ENCODE measurements at regions not wholly inside any gene's neighbourhood (a gene's known extent, or its start where the extent isn't known, plus 50 kb on each side); places are given as distances from the start of the nearest gene placed in this dataset.

GRCh38 chr18:53689886-53690285 is 534.6 kb downstream of the MBD2 start:
- FAIRE-seq (no peak), DNase-seq (ENCODE audit: insufficient read length, low spot score) (no peak)
- TF ChIP-seq POLR2A (IDR thresholded peaks at IDR 0.05; ENCODE audit: low read depth, low read length) = no peak

GRCh38 chr18:53686965-53687364 is 537.5 kb downstream of the MBD2 start:
- no peak for FAIRE-seq
- TF ChIP-seq POLR2A (IDR thresholded peaks at IDR 0.05; ENCODE audit: low read depth, low read length) = no peak
- DNase-seq (ENCODE audit: insufficient read length, low spot score) = no peak

DNA sequence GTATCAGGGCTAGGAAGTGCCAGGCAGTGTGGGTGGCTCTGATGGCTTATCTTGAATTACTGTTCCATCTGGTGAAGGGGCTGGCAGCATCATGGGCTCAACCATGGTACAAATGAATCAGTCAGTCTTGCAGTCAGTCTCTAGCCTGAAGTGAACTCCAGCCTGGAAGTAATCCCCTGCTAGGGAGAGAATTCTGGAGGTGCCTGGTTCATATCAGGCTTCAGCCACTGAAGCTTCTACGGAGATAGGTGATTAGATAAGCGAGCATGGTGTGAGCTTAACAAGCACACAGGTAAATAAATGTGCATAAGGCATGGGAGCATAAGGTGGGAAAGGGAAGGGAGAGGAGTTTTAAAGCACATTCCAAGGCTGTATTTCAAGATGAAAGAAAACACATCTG is 541.7 kb downstream of the MBD2 start:
- DNase-seq (ENCODE audit: insufficient read length, low spot score) (no peak), FAIRE-seq (no peak)
- no peak for TF ChIP-seq POLR2A (IDR thresholded peaks at IDR 0.05; ENCODE audit: low read depth, low read length)

GRCh38 chr18:53677480-53677879 is 547.0 kb downstream of the MBD2 start:
- no peak for FAIRE-seq
- no peak for TF ChIP-seq POLR2A (IDR thresholded peaks at IDR 0.05; ENCODE audit: low read depth, low read length)
- no peak for DNase-seq (ENCODE audit: insufficient read length, low spot score)

DNA sequence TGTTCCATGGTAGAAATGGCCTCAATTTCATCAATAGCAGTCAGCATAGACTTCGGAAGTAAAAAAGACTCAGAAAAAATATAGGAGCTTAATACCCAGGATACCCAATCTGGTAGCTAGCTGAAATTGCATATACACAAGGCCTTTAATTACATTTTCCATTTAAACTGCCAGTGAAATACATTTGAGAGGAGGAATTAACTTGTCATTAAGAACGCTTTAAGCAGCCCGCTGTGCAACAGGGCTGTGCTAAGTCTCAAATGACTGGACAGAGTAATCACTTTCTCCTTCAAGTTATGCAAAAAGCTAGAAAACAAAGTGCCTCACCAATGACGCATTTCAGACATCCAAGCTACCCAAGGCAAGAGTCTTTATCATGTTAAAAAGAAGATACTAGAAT is 558.8 kb downstream of the MBD2 start:
- TF ChIP-seq POLR2A (IDR thresholded peaks at IDR 0.05; ENCODE audit: low read depth, low read length) = no peak
- no peak for DNase-seq (ENCODE audit: insufficient read length, low spot score)
- FAIRE-seq = no peak

GRCh38 chr18:53664575-53664974 is 559.9 kb downstream of the MBD2 start:
- FAIRE-seq (no peak), DNase-seq (ENCODE audit: insufficient read length, low spot score) (no peak)
- no peak for TF ChIP-seq POLR2A (IDR thresholded peaks at IDR 0.05; ENCODE audit: low read depth, low read length)

GRCh38 chr18:53660306-53660705 is 564.2 kb downstream of the MBD2 start:
- FAIRE-seq (no peak), DNase-seq (ENCODE audit: insufficient read length, low spot score) (no peak)
- TF ChIP-seq POLR2A (IDR thresholded peaks at IDR 0.05; ENCODE audit: low read depth, low read length) = no peak

DNA sequence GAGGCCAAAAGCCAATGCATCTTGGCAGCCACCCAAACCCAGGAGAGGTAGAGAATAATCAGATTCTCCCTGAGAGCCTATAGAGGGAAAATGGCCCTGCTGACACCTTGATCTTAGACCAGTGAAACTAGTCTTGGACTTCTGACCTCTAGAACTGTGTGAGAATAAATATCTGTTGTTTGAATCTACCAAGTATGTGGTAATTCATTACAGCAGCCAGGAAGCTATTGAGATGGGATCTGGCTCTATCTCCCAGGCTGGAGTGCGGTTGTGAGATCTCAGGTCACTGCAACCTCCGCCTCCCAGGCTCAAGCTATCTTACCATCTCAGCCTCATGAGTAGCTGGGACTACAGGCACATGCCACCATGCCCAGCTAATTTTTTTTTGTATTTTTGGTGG is 567.2 kb downstream of the MBD2 start:
- FAIRE-seq (no peak), DNase-seq (ENCODE audit: insufficient read length, low spot score) (no peak)
- TF ChIP-seq POLR2A (IDR thresholded peaks at IDR 0.05; ENCODE audit: low read depth, low read length) = no peak

DNA sequence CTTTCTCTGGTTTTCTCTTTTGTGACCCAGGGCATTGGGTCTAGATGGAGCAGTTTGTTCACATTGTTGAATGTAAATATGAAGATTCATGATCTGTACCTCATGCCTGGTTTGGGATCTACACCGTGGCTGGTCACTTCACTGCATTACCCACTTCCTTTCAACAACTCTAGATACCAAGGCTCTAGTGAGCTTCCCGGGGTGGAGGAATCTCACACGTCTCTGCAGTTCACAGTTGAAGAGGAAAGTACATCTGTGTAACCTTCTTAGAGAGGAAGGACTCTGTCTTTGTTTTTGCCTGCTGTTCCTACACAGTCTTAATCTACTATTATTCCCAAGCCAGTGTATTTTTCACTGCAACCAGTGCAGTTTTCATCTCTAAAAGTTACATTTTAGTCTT is 574.8 kb downstream of the MBD2 start:
- FAIRE-seq (no peak), DNase-seq (ENCODE audit: insufficient read length, low spot score) (no peak)
- TF ChIP-seq POLR2A (IDR thresholded peaks at IDR 0.05; ENCODE audit: low read depth, low read length) = no peak

GRCh38 chr18:53644799-53645471 is 579.5 kb downstream of the MBD2 start:
- no peak for DNase-seq (ENCODE audit: insufficient read length, low spot score)
- no peak for FAIRE-seq
- TF ChIP-seq POLR2A (IDR thresholded peaks at IDR 0.05; ENCODE audit: low read depth, low read length) = no peak

GRCh38 chr18:53639687-53640086 is 584.8 kb downstream of the MBD2 start:
- TF ChIP-seq POLR2A (IDR thresholded peaks at IDR 0.05; ENCODE audit: low read depth, low read length) = no peak
- FAIRE-seq (no peak), DNase-seq (ENCODE audit: insufficient read length, low spot score) (no peak)

- FAIRE-seq = no peak
- TF ChIP-seq POLR2A (IDR thresholded peaks at IDR 0.05; ENCODE audit: low read depth, low read length) = no peak
- no peak for DNase-seq (ENCODE audit: insufficient read length, low spot score)
Observed at GRCh38 chr18:53629337-53629736, 595.1 kb downstream of the MBD2 start.

GRCh38 chr18:53625997-53626599 is 598.4 kb downstream of the MBD2 start:
- TF ChIP-seq POLR2A (IDR thresholded peaks at IDR 0.05; ENCODE audit: low read depth, low read length) = no peak

GRCh38 chr18:53610957-53611356 is 613.5 kb downstream of the MBD2 start:
- FAIRE-seq (no peak), DNase-seq (ENCODE audit: insufficient read length, low spot score) (no peak)

More at GRCh38 chr18:53625997-53626599, 598.4 kb downstream of the MBD2 start:
- DNase-seq (ENCODE audit: insufficient read length, low spot score) (no peak), FAIRE-seq (no peak)

GRCh38 chr18:53606792-53607191 is 617.7 kb downstream of the MBD2 start:
- no peak for TF ChIP-seq POLR2A (IDR thresholded peaks at IDR 0.05; ENCODE audit: low read depth, low read length)
- FAIRE-seq (no peak), DNase-seq (ENCODE audit: insufficient read length, low spot score) (no peak)

More at GRCh38 chr18:53610957-53611356, 613.5 kb downstream of the MBD2 start:
- no peak for TF ChIP-seq POLR2A (IDR thresholded peaks at IDR 0.05; ENCODE audit: low read depth, low read length)
